Duodenal mucosa (tissue), 2 donors: ENCODE measurements at regions not wholly inside any gene's neighbourhood (a gene's known extent, or its start where the extent isn't known, plus 50 kb on each side); places are given as distances from the start of the nearest gene placed in this dataset.

ENCODE experiments used
- H3K27ac ChIP-seq: one replicate; pipeline ENCODE4 v1.7.0; 2013; ENCODE audit warnings: low read depth, low read length
- H3K27me3 ChIP-seq, 2 donors: one replicate each; pipeline ENCODE4 v1.7.0; 2013; ENCODE audit warnings: low read length in 2 of 2, control low read depth in 1 of 2; ENCODE audit not compliant: insufficient read depth in 2 of 2, control insufficient read depth in 1 of 2
- H3K36me3 ChIP-seq, 2 donors: one replicate each; pipeline ENCODE4 v1.7.0; 2013; ENCODE audit warnings: low read length in 2 of 2, control low read depth in 1 of 2; ENCODE audit not compliant: insufficient read depth in 2 of 2, control insufficient read depth in 1 of 2
- H3K4me1 ChIP-seq, 2 donors: one replicate each; pipeline ENCODE4 v1.7.0; 2013; ENCODE audit warnings: low read length in 2 of 2, control low read depth in 1 of 2; ENCODE audit not compliant: insufficient read depth in 2 of 2, control insufficient read depth in 1 of 2
- H3K4me3 ChIP-seq, 2 donors: one replicate each; pipeline ENCODE4 v1.7.0; 2013; ENCODE audit warnings: low read length in 2 of 2, low read depth in 1 of 2
- H3K9ac ChIP-seq, 2 donors: one replicate each; pipeline ENCODE4 v1.7.0; 2013; ENCODE audit warnings: low read length in 2 of 2, low read depth in 1 of 2
- H3K9me3 ChIP-seq, 2 donors: one replicate each; pipeline ENCODE4 v1.7.0; 2013; ENCODE audit warnings: low read length in 2 of 2, control low read depth in 1 of 2; ENCODE audit not compliant: control insufficient read depth in 1 of 2

GRCh38 chr17:27065588-27065987 is 228.3 kb upstream of the WSB1 start:
- H3K27me3 ChIP-seq, result no peaks in the 10 kb centered on the region
- H3K27ac ChIP-seq, result no peak overlapping the region
- no peak overlapping the region for H3K9ac ChIP-seq
- H3K9me3 ChIP-seq, result no peaks in the 10 kb centered on the region
- no peaks in the 10 kb centered on the region for H3K36me3 ChIP-seq
- H3K4me3 ChIP-seq, result no peak overlapping the region
- no peaks in the 10 kb centered on the region for H3K4me1 ChIP-seq

DNA sequence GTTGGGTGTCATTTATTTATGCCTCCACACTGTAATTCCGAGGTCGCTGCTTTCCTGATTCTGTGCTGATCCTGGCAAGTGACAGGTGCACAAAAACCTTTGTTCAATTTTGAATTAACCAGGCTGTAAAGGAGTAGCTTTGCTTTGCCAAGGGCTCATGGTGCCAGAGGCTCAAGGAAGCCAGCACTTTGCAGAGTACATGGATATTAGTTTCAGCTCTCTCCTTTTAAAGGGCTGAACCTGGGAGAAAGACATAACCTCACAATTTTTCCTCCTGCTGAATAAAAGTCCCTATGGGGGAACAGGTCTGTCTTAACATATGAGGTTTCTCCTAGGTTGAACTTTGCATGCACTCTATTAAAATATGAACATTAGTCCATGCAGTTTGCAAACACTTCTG is 227.6 kb upstream of the WSB1 start:
- no peaks in the 10 kb centered on the region for H3K27me3 ChIP-seq
- no peak overlapping the region for H3K4me3 ChIP-seq
- H3K9ac ChIP-seq, result no peak overlapping the region
- H3K9me3 ChIP-seq, result no peaks in the 10 kb centered on the region
- no peak overlapping the region for H3K27ac ChIP-seq
- no peaks in the 10 kb centered on the region for H3K4me1 ChIP-seq
- no peaks in the 10 kb centered on the region for H3K36me3 ChIP-seq

DNA sequence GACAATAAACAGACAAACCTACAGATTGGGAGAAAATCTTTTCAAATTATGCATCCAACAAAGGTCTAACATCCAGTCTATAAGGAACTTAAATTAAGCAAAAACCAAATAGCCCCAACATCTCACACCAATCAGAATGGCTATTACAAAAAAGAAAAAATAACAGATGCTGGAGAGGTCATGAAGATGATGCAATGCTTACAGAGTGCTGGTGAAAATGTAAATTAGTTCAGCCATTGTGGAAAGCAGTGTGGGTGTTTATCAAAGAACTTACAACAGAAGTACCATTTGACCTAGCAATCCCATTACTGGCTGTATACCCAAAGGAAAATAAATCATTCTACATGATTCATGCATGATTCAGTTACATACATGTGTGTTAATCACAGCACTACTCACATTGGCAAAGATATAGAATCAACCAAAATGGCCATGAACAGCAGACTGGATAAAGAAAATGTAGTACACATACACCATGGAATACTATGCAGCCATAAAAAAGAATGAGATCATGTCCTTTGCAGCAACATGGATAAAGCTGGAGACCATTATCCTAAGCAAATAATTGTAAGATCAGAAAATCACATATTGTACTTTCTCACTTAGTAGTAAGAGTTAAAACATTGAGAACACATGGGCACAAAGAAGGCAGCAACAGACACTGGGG is 223.9 kb upstream of the WSB1 start:
- H3K9me3 ChIP-seq, result no peaks in the 10 kb centered on the region
- H3K4me3 ChIP-seq, result no peak overlapping the region
- no peaks in the 10 kb centered on the region for H3K36me3 ChIP-seq

GRCh38 chr17:27070836-27071235 is 223.1 kb upstream of the WSB1 start:
- no peaks in the 10 kb centered on the region for H3K27me3 ChIP-seq
- no peaks in the 10 kb centered on the region for H3K4me1 ChIP-seq
- no peaks in the 10 kb centered on the region for H3K36me3 ChIP-seq
- no peak overlapping the region for H3K4me3 ChIP-seq
- H3K27ac ChIP-seq, result no peak overlapping the region
- H3K9me3 ChIP-seq, result no peaks in the 10 kb centered on the region
- no peak overlapping the region for H3K9ac ChIP-seq

More for the DNA sequence above, 223.9 kb upstream of the WSB1 start:
- Histone ChIP-seq H3K27ac (no peak overlapping the region), H3K27me3 (no peaks in the 10 kb centered on the region), H3K4me1 (no peaks in the 10 kb centered on the region), H3K9ac (no peak overlapping the region)

- Histone ChIP-seq H3K27me3 (no peaks in the 10 kb centered on the region), H3K36me3 (no peaks in the 10 kb centered on the region), H3K4me3 (no peak overlapping the region), H3K9me3 (no peaks in the 10 kb centered on the region), H3K27ac (no peak overlapping the region), H3K9ac (no peak overlapping the region), H3K4me1 (no peaks in the 10 kb centered on the region)
These were observed 221.0 kb upstream of the WSB1 start for GRCh38 chr17:27072885-27073284.

- H3K4me1 ChIP-seq, result no peaks in the 10 kb centered on the region
- no peaks in the 10 kb centered on the region for H3K27me3 ChIP-seq
- no peak overlapping the region for H3K9ac ChIP-seq
- H3K4me3 ChIP-seq, result no peak overlapping the region
- H3K36me3 ChIP-seq, result no peaks in the 10 kb centered on the region
- H3K9me3 ChIP-seq, result no peaks in the 10 kb centered on the region
- no peak overlapping the region for H3K27ac ChIP-seq
These were observed 217.1 kb upstream of the WSB1 start for GRCh38 chr17:27076814-27077213.

GRCh38 chr17:27078296-27078695 is 215.6 kb upstream of the WSB1 start:
- no peak overlapping the region for H3K4me3 ChIP-seq
- H3K9ac ChIP-seq, result no peak overlapping the region
- H3K36me3 ChIP-seq, result no peaks in the 10 kb centered on the region
- H3K4me1 ChIP-seq, result no peaks in the 10 kb centered on the region
- H3K27ac ChIP-seq, result no peak overlapping the region
- H3K27me3 ChIP-seq, result no peaks in the 10 kb centered on the region
- no peaks in the 10 kb centered on the region for H3K9me3 ChIP-seq

DNA sequence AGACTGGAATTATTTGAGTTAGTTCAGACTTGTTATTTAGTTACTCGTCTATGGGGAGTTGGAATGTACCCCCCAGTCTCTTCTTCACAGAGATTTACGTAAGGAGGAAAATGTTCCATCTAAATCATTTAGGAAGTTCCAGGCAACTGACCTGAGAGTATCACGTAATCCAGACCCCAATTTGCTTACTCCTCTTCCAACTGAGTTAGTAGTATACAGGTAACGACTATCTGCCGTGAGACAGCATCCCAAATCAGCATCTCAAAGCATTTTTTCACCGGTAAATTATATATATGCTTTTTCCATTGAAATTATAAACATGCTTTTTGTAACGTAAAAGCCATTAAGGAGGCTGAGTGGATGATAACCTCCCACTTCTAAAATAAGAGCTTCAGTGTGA is 214.3 kb upstream of the WSB1 start:
- H3K4me3 ChIP-seq, result no peak overlapping the region
- no peak overlapping the region for H3K27ac ChIP-seq
- H3K9ac ChIP-seq, result no peak overlapping the region
- H3K9me3 ChIP-seq, result no peaks in the 10 kb centered on the region
- H3K4me1 ChIP-seq, result no peaks in the 10 kb centered on the region
- H3K36me3 ChIP-seq, result no peaks in the 10 kb centered on the region
- no peaks in the 10 kb centered on the region for H3K27me3 ChIP-seq

- Histone ChIP-seq H3K4me1 (no peaks in the 10 kb centered on the region), H3K36me3 (no peaks in the 10 kb centered on the region), H3K4me3 (no peak overlapping the region), H3K27ac (no peak overlapping the region), H3K9me3 (no peaks in the 10 kb centered on the region), H3K27me3 (no peaks in the 10 kb centered on the region), H3K9ac (no peak overlapping the region)
These were observed 212.8 kb upstream of the WSB1 start for GRCh38 chr17:27081002-27081638.

- no peak overlapping the region for H3K9ac ChIP-seq
- no peaks in the 10 kb centered on the region for H3K9me3 ChIP-seq
These were observed 211.7 kb upstream of the WSB1 start for GRCh38 chr17:27082023-27082774.

More at GRCh38 chr17:27082023-27082774, 211.7 kb upstream of the WSB1 start:
- Histone ChIP-seq H3K36me3 (no peaks in the 10 kb centered on the region), H3K4me1 (no peaks in the 10 kb centered on the region), H3K27ac (no peak overlapping the region), H3K27me3 (no peaks in the 10 kb centered on the region), H3K4me3 (no peak overlapping the region)
